ENCODE measurements at regions not wholly inside any gene's neighbourhood (a gene's known extent, or its start where the extent isn't known, plus 50 kb on each side); places are given as distances from the start of the nearest gene placed in this dataset.

- Mint-ChIP-seq H3K36me3 (ENCODE audit: low read depth) (no peaks in the 10 kb centered on the region), H3K9me3 (peaks cover 3% of the 10 kb centered on the region), H3K27ac (no peak overlapping the region), H3K4me3 (ENCODE audit: low read depth) (no peak overlapping the region), H3K27me3 (ENCODE audit: low read depth) (no peaks in the 10 kb centered on the region), H3K4me1 (ENCODE audit: low read depth) (no peaks in the 10 kb centered on the region)
- DNase-seq (ENCODE audit: low spot score), result no peak
- intact Hi-C loops (cut with micrococcal nuclease), result no loop called here
Measured at GRCh38 chr4:181752516-181752915, 490.7 kb upstream of the TENM3 start.

- Mint-ChIP-seq H3K36me3 (ENCODE audit: low read depth) (no peaks in the 10 kb centered on the region), H3K9me3 (peaks cover 3% of the 10 kb centered on the region), H3K27me3 (ENCODE audit: low read depth) (no peaks in the 10 kb centered on the region), H3K27ac (no peak overlapping the region), H3K4me3 (ENCODE audit: low read depth) (no peak overlapping the region), H3K4me1 (ENCODE audit: low read depth) (no peaks in the 10 kb centered on the region)
- intact Hi-C loops (cut with micrococcal nuclease), result no loop called here
- no peak for DNase-seq (ENCODE audit: low spot score)
Measured at GRCh38 chr4:181753207-181753606, 490.0 kb upstream of the TENM3 start.

DNA sequence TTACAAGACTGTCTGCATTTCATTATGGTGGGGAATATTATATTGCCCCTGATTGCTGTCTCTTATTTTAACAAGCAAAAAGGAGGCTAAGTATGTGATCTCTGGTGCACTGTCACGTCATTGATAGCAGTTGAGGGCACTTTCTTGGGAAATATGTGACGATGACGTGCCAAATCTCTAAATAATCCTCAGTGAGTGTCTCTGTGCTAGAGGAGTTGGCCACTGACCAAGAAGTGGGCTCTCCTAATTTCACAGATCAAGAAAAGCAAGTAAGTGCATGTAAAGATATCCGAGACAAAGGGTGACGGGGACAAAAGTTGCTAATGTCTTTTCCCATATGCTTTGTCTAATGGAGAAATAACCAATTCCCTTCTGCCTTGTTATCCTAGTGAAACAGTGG is 487.4 kb upstream of the TENM3 start:
- intact Hi-C loops (cut with micrococcal nuclease), result no loop called here
- H3K4me3 Mint-ChIP-seq (ENCODE audit: low read depth), result no peak overlapping the region
- H3K36me3 Mint-ChIP-seq (ENCODE audit: low read depth), result no peaks in the 10 kb centered on the region
- no peaks in the 10 kb centered on the region for H3K27me3 Mint-ChIP-seq (ENCODE audit: low read depth)
- DNase-seq (ENCODE audit: low spot score), result no peak
- H3K27ac Mint-ChIP-seq, result no peak overlapping the region
- H3K9me3 Mint-ChIP-seq, result peaks cover 3% of the 10 kb centered on the region
- no peaks in the 10 kb centered on the region for H3K4me1 Mint-ChIP-seq (ENCODE audit: low read depth)

- intact Hi-C loops (cut with micrococcal nuclease), result no loop called here
- H3K27me3 Mint-ChIP-seq (ENCODE audit: low read depth), result no peaks in the 10 kb centered on the region
Measured at GRCh38 chr4:181756451-181757095, 486.6 kb upstream of the TENM3 start.

GRCh38 chr4:181757098-181757497 is 486.1 kb upstream of the TENM3 start:
- Mint-ChIP-seq H3K4me3 (ENCODE audit: low read depth) (no peak overlapping the region), H3K27me3 (ENCODE audit: low read depth) (no peaks in the 10 kb centered on the region), H3K4me1 (ENCODE audit: low read depth) (no peaks in the 10 kb centered on the region), H3K27ac (no peak overlapping the region), H3K9me3 (peaks cover 3% of the 10 kb centered on the region), H3K36me3 (ENCODE audit: low read depth) (no peaks in the 10 kb centered on the region)
- intact Hi-C loops (cut with micrococcal nuclease), result no loop called here
- DNase-seq (ENCODE audit: low spot score), result no peak

More at GRCh38 chr4:181756451-181757095, 486.6 kb upstream of the TENM3 start:
- H3K4me1 Mint-ChIP-seq (ENCODE audit: low read depth), result no peaks in the 10 kb centered on the region
- no peak overlapping the region for H3K27ac Mint-ChIP-seq
- no peak overlapping the region for H3K4me3 Mint-ChIP-seq (ENCODE audit: low read depth)
- no peak for DNase-seq (ENCODE audit: low spot score)
- no peaks in the 10 kb centered on the region for H3K36me3 Mint-ChIP-seq (ENCODE audit: low read depth)
- H3K9me3 Mint-ChIP-seq, result peaks cover 3% of the 10 kb centered on the region

DNA sequence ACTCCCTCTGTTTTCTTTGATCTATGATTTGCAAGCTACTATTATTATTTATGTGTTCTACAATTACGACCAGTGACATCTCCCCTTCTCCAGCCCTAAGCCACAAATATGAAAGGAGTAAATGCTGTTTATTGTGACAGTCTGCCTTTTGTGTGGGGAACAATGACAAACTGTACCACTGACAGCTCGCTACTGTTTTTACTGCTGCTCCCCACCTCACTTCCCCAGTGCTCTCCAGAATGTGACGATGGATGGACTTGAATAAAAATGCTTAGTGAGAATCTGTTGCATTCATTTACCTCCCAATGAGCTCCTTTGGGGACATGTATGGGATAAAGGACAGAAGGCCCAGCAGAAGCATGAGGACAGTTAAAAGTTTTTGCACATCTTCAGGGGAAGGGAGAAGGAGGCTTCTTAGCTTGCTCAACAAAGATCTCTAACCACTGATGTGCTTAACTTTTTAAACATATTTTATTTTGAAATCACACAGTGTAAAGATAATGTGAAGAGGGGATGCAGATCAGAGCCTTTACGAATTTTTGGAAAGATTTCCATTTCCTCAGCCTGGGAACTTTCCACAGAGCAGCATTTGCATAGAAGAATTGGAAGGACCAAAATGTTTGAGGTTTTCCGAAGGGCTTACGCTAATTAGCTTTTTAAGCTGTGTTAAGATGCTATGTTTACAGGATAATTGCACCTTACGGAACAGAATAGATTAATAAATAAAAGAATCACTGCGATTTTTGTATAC is 485.1 kb upstream of the TENM3 start:
- Mint-ChIP-seq H3K36me3 (ENCODE audit: low read depth) (no peaks in the 10 kb centered on the region), H3K4me3 (ENCODE audit: low read depth) (no peak overlapping the region), H3K9me3 (peaks cover 3% of the 10 kb centered on the region), H3K27ac (no peak overlapping the region), H3K4me1 (ENCODE audit: low read depth) (no peaks in the 10 kb centered on the region), H3K27me3 (ENCODE audit: low read depth) (no peaks in the 10 kb centered on the region)
- DNase-seq (ENCODE audit: low spot score), result no peak
- intact Hi-C loops (cut with micrococcal nuclease), result no loop called here

GRCh38 chr4:181760560-181760959 is 482.6 kb upstream of the TENM3 start:
- no peaks in the 10 kb centered on the region for H3K36me3 Mint-ChIP-seq (ENCODE audit: low read depth)
- intact Hi-C loops (cut with micrococcal nuclease), result no loop called here
- no peaks in the 10 kb centered on the region for H3K4me1 Mint-ChIP-seq (ENCODE audit: low read depth)
- H3K27ac Mint-ChIP-seq, result no peak overlapping the region
- H3K9me3 Mint-ChIP-seq, result no peaks in the 10 kb centered on the region
- no peaks in the 10 kb centered on the region for H3K27me3 Mint-ChIP-seq (ENCODE audit: low read depth)
- H3K4me3 Mint-ChIP-seq (ENCODE audit: low read depth), result no peak overlapping the region
- DNase-seq (ENCODE audit: low spot score), result no peak

- DNase-seq (ENCODE audit: low spot score), result no peak
- H3K27me3 Mint-ChIP-seq (ENCODE audit: low read depth), result no peaks in the 10 kb centered on the region
- no peaks in the 10 kb centered on the region for H3K9me3 Mint-ChIP-seq
- no peaks in the 10 kb centered on the region for H3K4me1 Mint-ChIP-seq (ENCODE audit: low read depth)
- no peak overlapping the region for H3K4me3 Mint-ChIP-seq (ENCODE audit: low read depth)
- no peak overlapping the region for H3K27ac Mint-ChIP-seq
- intact Hi-C loops (cut with micrococcal nuclease), result no loop called here
- no peaks in the 10 kb centered on the region for H3K36me3 Mint-ChIP-seq (ENCODE audit: low read depth)
Measured at GRCh38 chr4:181761156-181761555, 482.0 kb upstream of the TENM3 start.

DNA sequence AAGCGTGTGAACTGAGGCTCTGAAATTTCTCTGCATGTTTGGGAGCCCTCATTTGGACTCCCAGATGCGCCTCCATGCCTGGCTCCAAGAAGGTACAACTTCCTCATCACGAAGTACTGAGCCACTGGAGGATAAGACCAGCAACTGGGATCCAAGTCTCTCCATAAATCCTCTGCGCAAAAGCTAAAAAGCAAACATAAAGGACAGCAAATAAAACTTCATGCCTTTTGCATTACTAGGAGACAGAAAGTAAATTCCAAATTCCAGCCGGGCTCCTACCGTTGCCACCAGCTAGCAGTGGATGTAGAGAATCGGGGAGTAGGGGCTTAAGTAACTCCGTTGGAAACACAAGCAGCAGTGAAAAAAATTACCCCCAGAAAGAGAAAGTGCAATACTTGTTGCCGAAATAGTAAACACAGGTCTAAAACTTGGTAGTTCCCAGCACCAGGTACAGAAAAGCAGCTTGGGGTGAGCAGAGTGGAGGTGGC is 477.1 kb upstream of the TENM3 start:
- no peaks in the 10 kb centered on the region for H3K36me3 Mint-ChIP-seq (ENCODE audit: low read depth)
- H3K4me1 Mint-ChIP-seq (ENCODE audit: low read depth), result no peaks in the 10 kb centered on the region
- peaks cover 6% of the 10 kb centered on the region for H3K9me3 Mint-ChIP-seq
- H3K27me3 Mint-ChIP-seq (ENCODE audit: low read depth), result no peaks in the 10 kb centered on the region
- DNase-seq (ENCODE audit: low spot score), result no peak
- no peak overlapping the region for H3K27ac Mint-ChIP-seq
- H3K4me3 Mint-ChIP-seq (ENCODE audit: low read depth), result no peak overlapping the region
- intact Hi-C loops (cut with micrococcal nuclease), result no loop called here

DNA sequence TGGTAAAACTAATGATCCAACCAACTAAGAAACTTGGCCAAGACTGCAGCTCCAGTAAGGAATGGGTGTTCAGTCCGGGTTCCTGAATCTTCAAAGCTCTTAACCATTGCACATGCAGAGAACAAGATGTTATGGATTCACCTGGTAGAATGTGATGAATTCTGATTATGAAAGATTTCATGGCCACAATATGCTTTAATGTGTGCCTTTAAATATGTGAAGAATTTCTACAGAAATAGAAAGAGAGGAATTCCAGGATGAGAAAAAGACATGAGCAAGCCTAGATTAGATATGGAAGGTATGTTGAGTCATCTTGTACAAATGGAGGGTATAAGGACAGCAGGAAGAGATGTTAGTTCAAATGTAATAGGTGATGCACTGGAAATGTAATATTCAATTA is 472.2 kb upstream of the TENM3 start:
- H3K4me3 Mint-ChIP-seq (ENCODE audit: low read depth), result no peak overlapping the region
- H3K27me3 Mint-ChIP-seq (ENCODE audit: low read depth), result no peaks in the 10 kb centered on the region
- H3K9me3 Mint-ChIP-seq, result peaks cover 17% of the 10 kb centered on the region
- H3K27ac Mint-ChIP-seq, result no peak overlapping the region
- no peaks in the 10 kb centered on the region for H3K4me1 Mint-ChIP-seq (ENCODE audit: low read depth)
- intact Hi-C loops (cut with micrococcal nuclease), result no loop called here
- DNase-seq (ENCODE audit: low spot score), result no peak
- no peaks in the 10 kb centered on the region for H3K36me3 Mint-ChIP-seq (ENCODE audit: low read depth)

GRCh38 chr4:181775298-181775697 is 467.9 kb upstream of the TENM3 start:
- Mint-ChIP-seq H3K27ac (no peak overlapping the region), H3K4me1 (ENCODE audit: low read depth) (no peaks in the 10 kb centered on the region), H3K4me3 (ENCODE audit: low read depth) (no peak overlapping the region), H3K36me3 (ENCODE audit: low read depth) (no peaks in the 10 kb centered on the region), H3K9me3 (peaks cover 18% of the 10 kb centered on the region), H3K27me3 (ENCODE audit: low read depth) (no peaks in the 10 kb centered on the region)
- no peak for DNase-seq (ENCODE audit: low spot score)
- intact Hi-C loops (cut with micrococcal nuclease), result no loop called here

DNA sequence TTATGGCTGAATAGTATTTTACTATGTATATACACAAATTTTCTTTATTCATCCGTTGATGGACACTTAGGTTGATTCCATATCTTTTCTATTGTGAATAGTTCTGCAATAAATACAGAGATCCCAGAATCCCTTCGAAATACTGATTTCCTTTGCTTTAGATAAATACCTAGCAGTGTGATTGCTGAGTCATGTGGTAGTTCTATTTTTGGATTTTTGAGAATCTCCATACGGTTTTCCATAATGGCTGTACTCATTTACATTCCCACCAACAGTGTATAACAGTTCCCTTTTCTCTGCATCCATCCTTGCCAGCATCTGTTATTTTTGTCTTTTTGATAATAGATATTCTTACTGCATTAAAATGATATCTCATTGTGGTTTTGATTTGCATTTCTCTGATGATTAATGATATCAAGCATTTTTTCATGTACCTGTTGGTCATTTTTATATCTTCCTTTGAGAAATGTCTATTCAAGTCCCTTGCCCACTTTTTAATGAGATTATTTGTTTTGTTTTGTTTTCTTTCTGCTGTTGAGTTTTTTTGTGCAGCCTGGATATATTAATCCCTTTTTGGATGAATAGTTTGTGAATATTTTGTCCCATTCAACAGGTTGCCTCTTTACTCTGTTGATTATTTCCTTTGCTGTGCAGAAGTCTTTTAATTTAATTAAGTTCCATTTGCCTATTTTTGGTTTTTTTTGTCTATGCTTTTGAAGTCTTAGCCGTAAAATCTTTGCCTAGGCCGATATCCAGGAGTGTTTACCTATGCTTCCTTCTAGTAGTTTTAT is 466.7 kb upstream of the TENM3 start:
- peaks cover 13% of the 10 kb centered on the region for H3K9me3 Mint-ChIP-seq
- DNase-seq (ENCODE audit: low spot score), result no peak
- no peaks in the 10 kb centered on the region for H3K4me1 Mint-ChIP-seq (ENCODE audit: low read depth)
- no peaks in the 10 kb centered on the region for H3K27me3 Mint-ChIP-seq (ENCODE audit: low read depth)
- intact Hi-C loops (cut with micrococcal nuclease), result no loop called here
- H3K27ac Mint-ChIP-seq, result no peak overlapping the region
- no peaks in the 10 kb centered on the region for H3K36me3 Mint-ChIP-seq (ENCODE audit: low read depth)
- H3K4me3 Mint-ChIP-seq (ENCODE audit: low read depth), result no peak overlapping the region

GRCh38 chr4:181777518-181777917 is 465.7 kb upstream of the TENM3 start:
- no peak for DNase-seq (ENCODE audit: low spot score)
- intact Hi-C loops (cut with micrococcal nuclease), result no loop called here
- Mint-ChIP-seq H3K27me3 (ENCODE audit: low read depth) (no peaks in the 10 kb centered on the region), H3K4me1 (ENCODE audit: low read depth) (no peaks in the 10 kb centered on the region), H3K4me3 (ENCODE audit: low read depth) (no peak overlapping the region), H3K27ac (no peak overlapping the region), H3K9me3 (peaks cover 13% of the 10 kb centered on the region), H3K36me3 (ENCODE audit: low read depth) (no peaks in the 10 kb centered on the region)

Data from activated T-helper 2 cell treated with anti-CD3 and anti-CD28 coated beads, Interferon-gamma antibody, Interleukin-2, Interleukin-4, amounts not matched to agents 10 μg/mL and 5 μg/mL and 100 μg/mL, durations not matched to agents 14 hours and 24 hours and 36 hours (primary cell).